SK-N-DZ (cell line): ENCODE measurements at regions not wholly inside any gene's neighbourhood (a gene's known extent, or its start where the extent isn't known, plus 50 kb on each side); places are given as distances from the start of the nearest gene placed in this dataset.

Experiments
- small RNA-seq, 2 experiments: library from RNA; depleted of rRNA; stranded (forward); fragments of <200 nt; gene quantifications; one replicate each; pipeline ENCODE3, GENCODE V24; 2014

Small RNA genes lying in the stretch of these regions (small RNA-seq; reads per million reads assigned to genes)
- 0 reads per million in 2 experiments for gene RF00017
- gene RNA5SP176, result 0 reads per million in 2 experiments
